ENCODE measurements at regions not wholly inside any gene's neighbourhood (a gene's known extent, or its start where the extent isn't known, plus 50 kb on each side); places are given as distances from the start of the nearest gene placed in this dataset.

DNA sequence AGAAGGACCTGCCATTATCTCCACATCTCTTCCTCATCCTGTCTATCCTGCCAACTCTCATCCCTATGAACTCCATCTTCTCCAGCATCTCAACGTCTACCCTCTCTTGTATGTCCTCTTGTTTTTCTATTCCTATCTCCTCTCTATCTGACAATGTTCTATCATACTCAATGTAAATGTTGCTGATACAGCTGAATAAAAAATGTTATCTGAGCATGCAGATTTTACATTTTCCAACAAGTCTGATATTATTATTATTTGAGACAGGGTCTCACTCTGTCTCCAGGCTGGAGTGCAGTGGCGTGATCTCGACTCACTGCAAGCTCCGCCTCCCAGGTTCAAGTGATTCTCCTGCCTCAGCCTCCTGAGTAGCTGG, 56.0 kb upstream of the RAI14 start:
- DNase-seq = no peak

DNA sequence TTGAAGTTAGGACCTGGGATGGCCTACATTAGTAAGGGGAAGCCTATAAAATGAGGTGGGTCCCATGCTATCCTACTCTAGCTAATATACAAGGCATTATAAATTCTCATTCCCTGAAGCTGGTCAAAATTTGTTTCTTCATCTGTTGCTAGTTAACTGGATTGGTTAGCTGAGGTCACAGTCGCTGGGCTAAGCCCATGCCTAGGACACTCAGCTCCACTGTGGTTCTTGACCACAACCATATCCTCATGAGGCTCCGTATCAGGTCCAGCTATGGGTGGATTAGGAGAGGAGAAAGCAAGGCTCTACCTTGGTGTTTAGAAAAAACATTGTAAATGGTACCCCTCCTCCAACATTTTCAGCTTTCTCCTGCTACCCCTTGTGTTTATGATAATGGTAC, 52.8 kb upstream of the RAI14 start:
- DNase-seq = no peak

DNA sequence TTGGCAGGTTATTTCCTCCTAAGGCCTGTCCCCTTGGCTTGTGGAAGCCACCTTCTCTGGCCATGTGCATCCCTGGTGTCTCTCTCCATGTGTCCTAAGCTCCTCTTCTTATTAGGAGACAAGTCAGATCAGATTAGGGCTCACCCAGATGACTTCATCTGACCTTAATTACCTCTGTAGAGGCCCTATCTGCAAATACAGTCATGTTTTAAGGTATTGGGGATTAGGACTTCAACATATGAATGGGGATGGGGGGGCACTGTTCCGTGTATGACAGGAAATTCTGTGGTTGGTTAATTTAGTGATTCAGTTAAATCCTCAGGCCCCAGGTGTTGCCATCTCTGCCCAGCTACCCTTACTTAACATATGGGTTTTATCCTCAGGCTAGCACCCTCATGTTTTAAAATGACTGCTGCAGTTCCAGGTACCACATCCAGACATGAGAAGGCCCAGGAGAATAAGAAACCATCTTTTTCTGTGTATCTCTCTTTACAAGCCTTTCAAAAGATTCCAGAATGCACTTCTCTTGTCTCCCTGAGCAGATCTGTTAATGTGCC, 51.9 kb upstream of the RAI14 start:
- DNase-seq = no peak

DNA sequence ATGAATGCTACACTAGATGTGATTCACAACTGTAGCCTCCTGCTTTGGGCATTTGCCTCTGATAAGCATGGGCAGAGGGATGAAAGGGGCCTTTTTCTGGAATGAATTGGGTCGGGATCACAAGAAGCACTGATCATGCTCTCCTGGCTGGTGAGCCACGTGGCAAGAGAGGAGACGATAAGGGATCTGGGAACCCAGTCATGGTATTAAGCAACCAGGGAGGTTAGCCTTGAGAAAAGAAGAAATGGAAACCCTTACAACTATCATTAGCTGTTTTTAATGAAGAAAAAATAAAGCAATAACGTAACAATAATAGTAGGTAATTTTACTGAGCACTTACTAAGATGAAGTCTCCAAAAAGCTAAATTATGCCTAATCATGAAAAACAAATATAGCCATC, 50.0 kb upstream of the RAI14 start:
- no peak for DNase-seq
